HG03280 (cell line): ENCODE measurements at regions not wholly inside any gene's neighbourhood (a gene's known extent, or its start where the extent isn't known, plus 50 kb on each side); places are given as distances from the start of the nearest gene placed in this dataset.
"Not testable (repeated sequence)": the region's sequence is repeated elsewhere in the genome, so short reads cannot be mapped to it uniquely, and the experiment has no call there.

Source experiments
- ATAC-seq: cut with Tn5 transposase; IDR thresholded peaks from one replicate; pipeline ENCODE4 v1.9.1; 2021; ENCODE audit warnings: mild to moderate bottlenecking, moderate library complexity; ENCODE audit not compliant: unreplicated experiment

- ATAC-seq, result not testable (repeated sequence)
These were observed 94.4 kb upstream of the GAS1 start for GRCh38 chr9:87041553-87042235.

GRCh38 chr9:87049929-87050608 lies 102.8 kb upstream of the GAS1 start:
- not testable (repeated sequence) for ATAC-seq

- no peak for ATAC-seq
These were observed 107.8 kb upstream of the GAS1 start for GRCh38 chr9:87054999-87055686.

- no peak for ATAC-seq
These were observed 112.5 kb upstream of the GAS1 start for GRCh38 chr9:87059772-87060171.

GRCh38 chr9:87062746-87063145 lies 115.4 kb upstream of the GAS1 start:
- no peak for ATAC-seq

GRCh38 chr9:87063246-87063645 lies 115.9 kb upstream of the GAS1 start:
- no peak for ATAC-seq

GRCh38 chr9:87063871-87064270 lies 116.6 kb upstream of the GAS1 start:
- no peak for ATAC-seq

- ATAC-seq, result no peak
These were observed 117.0 kb upstream of the GAS1 start for GRCh38 chr9:87064311-87064710.

- ATAC-seq, result no peak
These were observed 118.7 kb upstream of the GAS1 start for GRCh38 chr9:87065981-87066380.

GRCh38 chr9:87067426-87067825 lies 120.1 kb upstream of the GAS1 start:
- no peak for ATAC-seq

GRCh38 chr9:87068177-87068840 lies 121.0 kb upstream of the GAS1 start:
- ATAC-seq, result no peak

GRCh38 chr9:87069690-87070089 lies 122.4 kb upstream of the GAS1 start:
- no peak for ATAC-seq

- no peak for ATAC-seq
These were observed 123.0 kb upstream of the GAS1 start for GRCh38 chr9:87070336-87070735.

GRCh38 chr9:87071473-87071872 lies 124.2 kb upstream of the GAS1 start:
- ATAC-seq, result no peak

GRCh38 chr9:87073692-87074091 lies 126.4 kb upstream of the GAS1 start:
- no peak for ATAC-seq

- ATAC-seq, result no peak
These were observed 128.2 kb upstream of the GAS1 start for GRCh38 chr9:87075537-87075936.

GRCh38 chr9:87076825-87077224 lies 129.5 kb upstream of the GAS1 start:
- ATAC-seq, result no peak

- no peak for ATAC-seq
These were observed 130.7 kb upstream of the GAS1 start for GRCh38 chr9:87077986-87078385.

GRCh38 chr9:87080512-87081264 lies 133.4 kb upstream of the GAS1 start:
- no peak for ATAC-seq

- ATAC-seq, result no peak
These were observed 134.2 kb upstream of the GAS1 start for GRCh38 chr9:87081503-87081902.

GRCh38 chr9:87083986-87084385 lies 136.7 kb upstream of the GAS1 start:
- no peak for ATAC-seq
